ENCODE measurements at regions not wholly inside any gene's neighbourhood (a gene's known extent, or its start where the extent isn't known, plus 50 kb on each side); places are given as distances from the start of the nearest gene placed in this dataset.

DNA sequence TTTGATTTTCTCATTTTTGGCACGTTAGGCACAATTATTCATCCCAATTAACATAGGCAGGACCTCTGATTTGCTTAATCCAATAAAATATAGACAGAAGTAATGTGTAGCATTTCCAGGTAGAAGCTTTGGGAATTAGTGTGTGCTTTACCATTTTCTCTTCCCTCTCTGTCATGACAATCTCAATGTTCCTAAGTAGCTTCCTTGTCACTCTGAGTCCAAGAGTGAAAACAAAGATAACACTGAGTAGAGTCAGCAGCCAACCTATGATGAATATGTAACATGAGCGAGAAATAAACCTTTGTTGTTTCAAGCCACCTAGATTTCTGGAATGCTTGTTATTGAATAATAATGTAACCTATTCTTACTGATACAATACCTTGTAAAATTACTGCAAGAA lies 283.8 kb downstream of the OMA1 start:
- Histone ChIP-seq H3K36me3 (no peaks in the 10 kb centered on the region), H3K27me3 (replicated peaks; ENCODE audit: insufficient read depth) (no peaks in the 10 kb centered on the region), H3K9me3 (no peaks in the 10 kb centered on the region), H3K4me3 (no peak overlapping the region), H3K27ac (no peak overlapping the region), H3K4me1 (ENCODE audit: control insufficient read depth in 1 of 2, low read depth in 2 of 2) (no peaks in the 10 kb centered on the region)
- ATAC-seq (ENCODE audit: insufficient number of reproducible peaks, low FRiP score, low read depth) (no peak), DNase-seq (ENCODE audit: low spot score) (no peak)
- TF ChIP-seq, protein P1, sequence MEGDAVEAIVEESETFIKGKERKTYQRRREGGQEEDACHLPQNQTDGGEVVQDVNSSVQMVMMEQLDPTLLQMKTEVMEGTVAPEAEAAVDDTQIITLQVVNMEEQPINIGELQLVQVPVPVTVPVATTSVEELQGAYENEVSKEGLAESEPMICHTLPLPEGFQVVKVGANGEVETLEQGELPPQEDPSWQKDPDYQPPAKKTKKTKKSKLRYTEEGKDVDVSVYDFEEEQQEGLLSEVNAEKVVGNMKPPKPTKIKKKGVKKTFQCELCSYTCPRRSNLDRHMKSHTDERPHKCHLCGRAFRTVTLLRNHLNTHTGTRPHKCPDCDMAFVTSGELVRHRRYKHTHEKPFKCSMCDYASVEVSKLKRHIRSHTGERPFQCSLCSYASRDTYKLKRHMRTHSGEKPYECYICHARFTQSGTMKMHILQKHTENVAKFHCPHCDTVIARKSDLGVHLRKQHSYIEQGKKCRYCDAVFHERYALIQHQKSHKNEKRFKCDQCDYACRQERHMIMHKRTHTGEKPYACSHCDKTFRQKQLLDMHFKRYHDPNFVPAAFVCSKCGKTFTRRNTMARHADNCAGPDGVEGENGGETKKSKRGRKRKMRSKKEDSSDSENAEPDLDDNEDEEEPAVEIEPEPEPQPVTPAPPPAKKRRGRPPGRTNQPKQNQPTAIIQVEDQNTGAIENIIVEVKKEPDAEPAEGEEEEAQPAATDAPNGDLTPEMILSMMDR (IDR thresholded peaks at IDR 0.05) = no peak

DNA sequence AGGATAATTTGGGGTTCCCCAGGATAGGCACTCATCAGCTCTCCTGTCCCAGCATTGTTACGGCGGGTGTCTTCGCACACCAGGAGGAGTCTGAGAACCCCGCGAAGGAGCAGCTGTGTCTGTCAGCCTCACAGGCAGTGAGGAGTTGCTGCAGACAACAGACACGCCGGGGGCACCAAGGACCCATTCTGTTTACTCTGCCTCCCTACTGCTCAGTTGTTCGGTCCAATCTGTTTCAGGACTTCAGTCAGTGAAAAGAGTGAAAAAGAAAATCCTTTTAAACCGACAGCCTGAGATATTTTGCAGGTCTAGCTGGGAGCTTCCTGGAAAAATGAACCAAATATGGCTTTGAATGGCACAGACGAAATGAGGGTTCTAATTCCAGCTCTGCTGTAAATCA lies 288.4 kb downstream of the OMA1 start:
- ATAC-seq (ENCODE audit: insufficient number of reproducible peaks, low FRiP score, low read depth) (no peak), DNase-seq (ENCODE audit: low spot score) (no peak)
- Histone ChIP-seq H3K27me3 (replicated peaks; ENCODE audit: insufficient read depth) (no peaks in the 10 kb centered on the region), H3K27ac (no peak overlapping the region), H3K36me3 (no peaks in the 10 kb centered on the region), H3K4me1 (ENCODE audit: control insufficient read depth in 1 of 2, low read depth in 2 of 2) (no peaks in the 10 kb centered on the region), H3K9me3 (no peaks in the 10 kb centered on the region), H3K4me3 (no peak overlapping the region)
- TF ChIP-seq, protein P1 (IDR thresholded peaks at IDR 0.05) = no peak

DNA sequence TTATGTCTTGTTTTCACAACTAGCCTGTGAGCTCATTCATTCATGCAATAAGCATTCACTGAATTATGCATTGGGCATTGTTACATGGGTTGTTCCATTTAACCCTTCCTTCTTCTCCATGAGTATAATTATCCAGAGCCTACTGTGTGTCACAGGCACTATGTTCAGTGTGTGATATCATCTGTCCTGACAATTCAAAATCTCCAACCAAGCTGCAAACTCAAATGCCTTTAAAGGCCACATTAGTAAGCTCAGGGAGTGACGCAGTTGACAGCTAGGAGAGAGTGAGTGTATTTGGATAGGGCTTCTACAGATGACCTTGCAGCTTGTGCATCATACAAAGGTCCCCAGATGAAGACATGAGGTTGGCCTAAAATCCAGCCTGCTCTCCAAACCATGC lies 289.5 kb downstream of the OMA1 start:
- no peak for ATAC-seq (ENCODE audit: insufficient number of reproducible peaks, low FRiP score, low read depth)
- no peaks in the 10 kb centered on the region for H3K36me3 ChIP-seq
- DNase-seq (ENCODE audit: low spot score) = no peak
- H3K4me1 ChIP-seq (ENCODE audit: control insufficient read depth in 1 of 2, low read depth in 2 of 2) = no peaks in the 10 kb centered on the region
- H3K4me3 ChIP-seq = no peak overlapping the region
- no peaks in the 10 kb centered on the region for H3K27me3 ChIP-seq (replicated peaks; ENCODE audit: insufficient read depth)
- no peaks in the 10 kb centered on the region for H3K9me3 ChIP-seq
- TF ChIP-seq, protein P1 (IDR thresholded peaks at IDR 0.05) = no peak
- H3K27ac ChIP-seq = no peak overlapping the region

DNA sequence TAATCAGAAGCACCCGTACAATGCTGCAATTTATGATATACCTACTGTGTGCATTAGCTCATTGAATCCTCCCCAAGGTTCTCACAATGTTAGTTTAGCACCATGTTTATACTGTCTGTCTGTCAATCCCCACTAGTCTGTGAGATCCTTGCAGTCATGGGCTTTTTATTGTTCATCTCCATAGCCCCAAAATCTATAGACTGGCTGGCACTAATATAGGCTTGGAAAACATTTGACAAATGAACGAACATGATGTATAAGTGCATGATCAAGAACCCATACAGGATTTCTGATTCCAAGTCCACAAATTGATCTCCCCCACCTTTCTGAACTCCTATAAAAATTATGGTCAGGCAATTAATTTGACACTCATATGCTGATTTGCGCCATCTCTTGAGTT lies 290.0 kb downstream of the OMA1 start:
- Histone ChIP-seq H3K9me3 (no peaks in the 10 kb centered on the region), H3K27me3 (replicated peaks; ENCODE audit: insufficient read depth) (no peaks in the 10 kb centered on the region), H3K27ac (no peak overlapping the region), H3K36me3 (no peaks in the 10 kb centered on the region), H3K4me3 (no peak overlapping the region), H3K4me1 (ENCODE audit: control insufficient read depth in 1 of 2, low read depth in 2 of 2) (no peaks in the 10 kb centered on the region)
- ATAC-seq (ENCODE audit: insufficient number of reproducible peaks, low FRiP score, low read depth) (no peak), DNase-seq (ENCODE audit: low spot score) (no peak)
- TF ChIP-seq, protein P1 (IDR thresholded peaks at IDR 0.05) = no peak

DNA sequence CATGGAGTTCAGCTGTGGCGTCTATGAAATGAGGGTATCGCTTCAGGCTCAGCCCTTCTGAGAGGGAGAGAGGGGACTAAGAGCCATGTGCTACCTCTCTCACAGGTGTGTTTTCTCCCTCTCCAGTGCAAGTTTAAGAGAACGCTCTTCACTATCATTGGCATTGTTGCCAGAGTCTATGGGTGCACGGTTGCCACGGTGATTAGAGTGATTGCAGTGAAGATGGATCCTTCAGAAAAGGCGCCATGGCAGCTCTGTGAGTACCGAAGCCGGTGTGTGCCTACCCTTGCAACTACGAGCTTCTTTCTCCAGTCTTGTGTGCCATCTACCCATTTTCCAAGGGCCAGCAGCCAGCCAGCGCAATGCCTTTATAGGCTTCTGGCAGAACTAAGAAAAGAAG lies 290.5 kb downstream of the OMA1 start:
- H3K36me3 ChIP-seq = no peaks in the 10 kb centered on the region
- no peaks in the 10 kb centered on the region for H3K27me3 ChIP-seq (replicated peaks; ENCODE audit: insufficient read depth)
- H3K9me3 ChIP-seq = no peaks in the 10 kb centered on the region
- DNase-seq (ENCODE audit: low spot score) (no peak), ATAC-seq (ENCODE audit: insufficient number of reproducible peaks, low FRiP score, low read depth) (no peak)
- TF ChIP-seq, protein P1 (IDR thresholded peaks at IDR 0.05) = no peak
- H3K4me1 ChIP-seq (ENCODE audit: control insufficient read depth in 1 of 2, low read depth in 2 of 2) = no peaks in the 10 kb centered on the region
- no peak overlapping the region for H3K27ac ChIP-seq
- H3K4me3 ChIP-seq = no peak overlapping the region

Data from thoracic aorta (tissue), 2 donors.